ENCODE measurements at regions not wholly inside any gene's neighbourhood (a gene's known extent, or its start where the extent isn't known, plus 50 kb on each side); places are given as distances from the start of the nearest gene placed in this dataset.

- no peak overlapping the region for H3K4me2 ChIP-seq (ENCODE audit: low read length)
- no peaks in the 10 kb centered on the region for H3K27me3 ChIP-seq (ENCODE audit: insufficient read depth, low read depth, low read length)
- H3K36me3 ChIP-seq (ENCODE audit: insufficient read depth, low read length) = no peaks in the 10 kb centered on the region
- no peaks in the 10 kb centered on the region for H4K20me1 ChIP-seq (ENCODE audit: insufficient read depth)
- H3K27ac ChIP-seq (ENCODE audit: low read length) = no peak overlapping the region
- no peaks in the 10 kb centered on the region for H3F3A ChIP-seq (ENCODE audit: insufficient read depth, low read length, poor library complexity, severe bottlenecking)
- no peak overlapping the region for H3K4me3 ChIP-seq (ENCODE audit: low read length)
- H3K9me3 ChIP-seq (ENCODE audit: low read length) = no peaks in the 10 kb centered on the region
- no peaks in the 10 kb centered on the region for H3K9me2 ChIP-seq (ENCODE audit: insufficient read depth, low read length)
- no peak overlapping the region for H2AFZ ChIP-seq (ENCODE audit: low read depth, low read length)
- no peaks in the 10 kb centered on the region for H3K79me2 ChIP-seq (replicated peaks; ENCODE audit: insufficient read depth, low read length)
- no peak overlapping the region for H3K9ac ChIP-seq (ENCODE audit: low read length)
- no peak for TF ChIP-seq MXI1 (conservative IDR thresholded peaks at IDR 0.05; ENCODE audit: poor library complexity, severe bottlenecking)
- TF ChIP-seq EZH2 (IDR thresholded peaks at IDR 0.05; ENCODE audit: borderline replicate concordance, insufficient read depth, low read length, poor library complexity, severe bottlenecking) = no peak
- no peak for TF ChIP-seq TAF1 (IDR thresholded peaks at IDR 0.05; ENCODE audit: low read depth)
- no peak for TF ChIP-seq REST (IDR thresholded peaks at IDR 0.05; ENCODE audit: borderline replicate concordance)
- no peak for TF ChIP-seq EP300 (conservative IDR thresholded peaks at IDR 0.05; ENCODE audit: poor library complexity, severe bottlenecking)
- no peak for TF ChIP-seq SMC3 (conservative IDR thresholded peaks at IDR 0.05; ENCODE audit: poor library complexity)
- no peak for TF ChIP-seq POLR2AphosphoS5 (IDR thresholded peaks at IDR 0.05)
- no peak for TF ChIP-seq CTCF (IDR thresholded peaks at IDR 0.05; ENCODE audit: poor library complexity, severe bottlenecking)
- no peak for TF ChIP-seq RAD21 (conservative IDR thresholded peaks at IDR 0.05)
Observed at GRCh38 chr4:132276185-132276584, 872.9 kb upstream of the PCDH10 start.

GRCh38 chr4:132276989-132277388 lies 872.1 kb upstream of the PCDH10 start:
- no peak overlapping the region for H3K27ac ChIP-seq (ENCODE audit: low read length)
- H3K9me3 ChIP-seq (ENCODE audit: low read length) = no peaks in the 10 kb centered on the region
- H3F3A ChIP-seq (ENCODE audit: insufficient read depth, low read length, poor library complexity, severe bottlenecking) = no peaks in the 10 kb centered on the region
- H3K36me3 ChIP-seq (ENCODE audit: insufficient read depth, low read length) = no peaks in the 10 kb centered on the region
- TF ChIP-seq CTCF (IDR thresholded peaks at IDR 0.05; ENCODE audit: poor library complexity, severe bottlenecking) = no peak
- TF ChIP-seq TAF1 (IDR thresholded peaks at IDR 0.05; ENCODE audit: low read depth) = no peak
- no peak for TF ChIP-seq REST (IDR thresholded peaks at IDR 0.05; ENCODE audit: borderline replicate concordance)
- no peak for TF ChIP-seq SMC3 (conservative IDR thresholded peaks at IDR 0.05; ENCODE audit: poor library complexity)
- TF ChIP-seq MXI1 (conservative IDR thresholded peaks at IDR 0.05; ENCODE audit: poor library complexity, severe bottlenecking) = no peak
- no peak for TF ChIP-seq EP300 (conservative IDR thresholded peaks at IDR 0.05; ENCODE audit: poor library complexity, severe bottlenecking)
- no peak for TF ChIP-seq EZH2 (IDR thresholded peaks at IDR 0.05; ENCODE audit: borderline replicate concordance, insufficient read depth, low read length, poor library complexity, severe bottlenecking)
- TF ChIP-seq RAD21 (conservative IDR thresholded peaks at IDR 0.05) = no peak
- H4K20me1 ChIP-seq (ENCODE audit: insufficient read depth) = no peaks in the 10 kb centered on the region
- no peak overlapping the region for H3K4me3 ChIP-seq (ENCODE audit: low read length)
- H2AFZ ChIP-seq (ENCODE audit: low read depth, low read length) = no peak overlapping the region
- no peak overlapping the region for H3K9ac ChIP-seq (ENCODE audit: low read length)
- H3K9me2 ChIP-seq (ENCODE audit: insufficient read depth, low read length) = no peaks in the 10 kb centered on the region
- no peaks in the 10 kb centered on the region for H3K27me3 ChIP-seq (ENCODE audit: insufficient read depth, low read depth, low read length)
- H3K4me2 ChIP-seq (ENCODE audit: low read length) = no peak overlapping the region
- H3K79me2 ChIP-seq (replicated peaks; ENCODE audit: insufficient read depth, low read length) = no peaks in the 10 kb centered on the region
